Heart right ventricle (tissue), 16 donors: ENCODE measurements at regions not wholly inside any gene's neighbourhood (a gene's known extent, or its start where the extent isn't known, plus 50 kb on each side); places are given as distances from the start of the nearest gene placed in this dataset.

Experiments
- ATAC-seq, 8 donors: fragments of 200-7000 bp; cut with Tn5 transposase; one replicate each; pipeline ENCODE4 v1.9.1; 2020; ENCODE audit warnings: mild to moderate bottlenecking in 8 of 8, moderate library complexity in 8 of 8, moderate number of reproducible peaks in 1 of 8
- DNase-seq, 2 donors: peaks; one replicate each; pipeline ENCODE4 v3.0.0-alpha.2; 2020
- H3K27ac ChIP-seq, 10 donors: fragments of 200-600 bp; sonication (generic) in 2 of 10; one replicate each; pipeline versions ENCODE4 v1.5.0 to v1.8.0; 2020 to 2022; ENCODE audit warnings: mild to moderate bottlenecking in 3 of 10
- H3K27me3 ChIP-seq, 7 donors: fragments of 200-600 bp; one replicate each; pipeline ENCODE4 v1.8.0; 2021 to 2022; ENCODE audit warnings: mild to moderate bottlenecking in 2 of 7
- H3K36me3 ChIP-seq, 9 donors: fragments of 200-600 bp; sonication (generic) in 1 of 9; one replicate each; pipeline versions ENCODE4 v1.5.0 to v1.8.0; 2020 to 2022; ENCODE audit warnings: mild to moderate bottlenecking in 2 of 9
- H3K4me1 ChIP-seq, 9 donors: fragments of 200-600 bp; sonication (generic) in 1 of 9; one replicate each; pipeline versions ENCODE4 v1.5.0 to v1.8.0; 2020 to 2022; ENCODE audit warnings: mild to moderate bottlenecking in 4 of 9
- H3K4me3 ChIP-seq, 10 donors: fragments of 200-600 bp; sonication (generic) in 2 of 10; one replicate each; pipeline versions ENCODE4 v1.5.0 to v1.8.0; 2020 to 2022; ENCODE audit warnings: mild to moderate bottlenecking in 7 of 10, moderate library complexity in 2 of 10
- H3K9me3 ChIP-seq, 11 donors: fragments of 200-600 bp in 10 of 11; sonication (generic) in 2 of 11; one replicate each; pipeline versions ENCODE4 v1.5.0 to v1.8.0; 2013 to 2022; ENCODE audit warnings: mild to moderate bottlenecking in 2 of 11, control low read depth in 1 of 11, moderate library complexity in 1 of 11
- CTCF ChIP-seq, 9 donors: fragments of 200-600 bp; sonication (generic) in 2 of 9; IDR thresholded peaks; one replicate each; pipeline versions ENCODE4 v1.5.0 to v1.8.0; 2021 to 2022; ENCODE audit warnings: antibody characterized with exemption in 9 of 9, mild to moderate bottlenecking in 5 of 9, moderate library complexity in 1 of 9
- WGBS, 2 donors: extraction: QIAGEN DNeasy Blood & Tissue Kit; methylation state at CpG; one replicate each; pipeline ENCODE4 v1.1.7; 2013; ENCODE audit warnings: inconsistent platforms in 1 of 2; 5-methylcytosine and 5-hydroxymethylcytosine counted together
- intact Hi-C, 10 donors: fragments of 100-400 bp; cut with DNase I; formaldehyde crosslinking; loops; one replicate each; pipeline versions ENCODE4 v1.11.1 to v1.14.2; 2022
- donor health status: Arrhythmogenic right ventricular cardiomyopathy.
- donor health status: ischemic (EF 13 %, LVEDD 7.1; RV severe dilation, severe dysfunction).
- donor health status: healthy with polysubstance abuse.
- donor health status: DM: no; HTN: yes; CAD: no.
- donor health status: DM: no; HTN: no; CAD: no.
- donor health status: ischemic (EF 25% LVEDD 6.9; RV normal size, moderate dysfunction).
- donor health status: ischemic (EF 25% LVEDD 5.7; RV mildly dilated, moderate dysfunction).
- donor health status: healthy.
- donor health status: DM: yes; HTN: yes; CAD: no.
- donor health status: Ischemic cardiomyopathy.
- donor health status: ischemic (EF 35%, LVEDD 5.7; RV mildly dilated, moderate dysfunction).
- donor health status: nonischemic (EF 11% LVEDD 7.7; RV severe dilation, severe dysfunction).
- donor health status: DM: yes; HTN: yes; CAD: no.
- donor health status: PGD.
- donor health status: ischemic (EF 29% LVEDD 5.4; RV normal size, mild dysfunction).
- donor health status: nonischemic (EF 23%, LVEDD 6.1; RV moderate dilation, normal function).

GRCh38 chr4:123105026-123105420 lies 182.6 kb upstream of the NUDT6 start:
- H3K36me3 ChIP-seq: no peaks in the 10 kb centered on the region
- H3K4me3 ChIP-seq: no peak overlapping the region
- peak overlapping the region in 6 of 10 donors; percentile 4 to 50 (median 31) for H3K27ac ChIP-seq
- DNase-seq: no peak
- no peak for TF ChIP-seq CTCF (IDR thresholded peaks at IDR 0.05)
- H3K9me3 ChIP-seq: no peaks in the 10 kb centered on the region
- H3K27me3 ChIP-seq: no peaks in the 10 kb centered on the region
- intact Hi-C loops: loop anchor here in 8 of 10 donors (5.0 to 10.0 kb wide), 8 partner anchors 290 to 1220 kb away; partner anchors contain the start of gene SPRY1 (in 2 of the 8)
- 93 to 94% methylated on average over 5 of the region's 5 CpGs for WGBS, 2 donors
- H3K4me1 ChIP-seq: peaks cover 0 to 22% (median 5%) of the 10 kb centered on the region in 9 donors
- ATAC-seq: no peak

- Histone ChIP-seq H3K36me3 (no peaks in the 10 kb centered on the region), H3K27ac (no peak overlapping the region), H3K9me3 (no peaks in the 10 kb centered on the region), H3K4me3 (no peak overlapping the region), H3K27me3 (no peaks in the 10 kb centered on the region), H3K4me1 (peaks cover 0 to 34% (median 11%) of the 10 kb centered on the region in 9 donors)
- intact Hi-C loops: loop anchor here in 8 of 10 donors (5.0 to 10.0 kb wide), 8 partner anchors 288 to 1218 kb away; partner anchors contain the start of gene SPRY1 (in 2 of the 8)
- no peak for TF ChIP-seq CTCF (IDR thresholded peaks at IDR 0.05)
- WGBS, 2 donors: 96 to 98% methylated on average over 8 of the region's 8 CpGs
- no peak for DNase-seq
- no peak for ATAC-seq
These were observed 184.3 kb upstream of the NUDT6 start for GRCh38 chr4:123106747-123107146.

DNA sequence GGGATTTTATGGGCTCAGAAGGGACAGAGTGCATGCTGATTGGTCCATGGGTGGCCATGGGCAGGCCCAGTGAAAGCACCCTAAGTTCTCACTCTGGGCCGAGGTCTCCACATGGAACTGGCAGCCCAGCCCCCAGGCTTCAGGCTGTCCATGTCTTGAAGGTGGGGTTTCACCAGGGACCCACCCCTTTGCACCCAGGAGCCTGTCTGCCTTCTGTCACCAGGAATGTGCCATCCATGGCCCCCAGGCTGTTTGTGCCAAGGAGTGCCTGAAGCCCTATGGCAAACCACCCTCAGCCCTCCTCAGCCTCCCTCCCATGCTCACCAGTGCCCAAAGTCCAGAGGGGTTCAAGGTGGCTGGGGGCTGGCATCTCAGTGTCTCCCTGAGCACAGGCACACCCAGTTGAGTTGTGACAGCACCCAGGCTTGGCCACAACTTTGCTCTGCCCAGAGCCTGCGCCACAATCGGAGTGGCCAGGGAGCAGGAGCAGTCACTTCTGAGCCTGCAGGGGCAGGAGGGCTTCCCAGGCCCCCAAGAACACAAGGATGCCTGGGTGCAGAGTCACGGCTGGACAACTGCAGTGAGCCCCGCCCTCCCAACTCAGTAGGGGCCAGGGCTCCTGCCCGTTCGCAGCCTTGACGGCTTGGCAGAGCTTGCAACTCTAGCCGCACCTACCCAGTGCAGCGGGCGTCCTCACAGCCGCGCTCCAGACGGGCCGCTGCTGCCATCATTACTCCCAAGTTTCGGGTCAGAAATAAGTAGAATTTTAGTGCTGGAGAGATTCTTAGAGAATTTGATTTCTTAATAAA lies 185.3 kb upstream of the NUDT6 start:
- Histone ChIP-seq H3K9me3 (no peaks in the 10 kb centered on the region), H3K27me3 (no peaks in the 10 kb centered on the region), H3K27ac (no peak overlapping the region), H3K4me1 (peaks cover 0 to 34% (median 11%) of the 10 kb centered on the region in 9 donors), H3K36me3 (no peaks in the 10 kb centered on the region), H3K4me3 (no peak overlapping the region)
- ATAC-seq (peak in 1 of 8 donors; percentile 38), DNase-seq (no peak)
- intact Hi-C loops: loop anchor here in 8 of 10 donors (5.0 to 10.0 kb wide), 8 partner anchors 287 to 1217 kb away; partner anchors contain the start of gene SPRY1 (in 2 of the 8)
- TF ChIP-seq CTCF (IDR thresholded peaks at IDR 0.05): no peak
- WGBS, 2 donors: 97 to 99% methylated on average over 16 of the region's 16 CpGs

DNA sequence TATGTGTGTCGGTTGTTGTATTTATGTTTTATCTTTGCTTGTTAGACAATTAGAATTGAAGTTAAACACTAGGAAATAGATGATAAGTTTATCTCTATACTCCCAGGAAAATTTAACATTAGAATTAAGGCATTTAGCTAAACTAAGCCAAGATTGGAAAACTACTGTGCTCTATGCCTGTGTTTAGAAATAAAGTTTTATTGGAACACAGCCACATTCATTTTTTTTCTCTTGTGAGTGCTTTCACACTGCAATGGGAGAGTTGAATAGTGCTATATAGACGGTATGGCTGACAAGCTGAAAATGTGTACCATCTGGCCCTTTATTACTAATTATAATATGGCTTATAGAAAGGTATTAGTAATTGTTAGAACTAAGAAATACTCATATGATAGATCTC lies 186.7 kb upstream of the NUDT6 start:
- ATAC-seq (no peak), DNase-seq (no peak)
- Histone ChIP-seq H3K4me1 (peaks cover 0 to 34% (median 6%) of the 10 kb centered on the region in 9 donors), H3K27ac (no peak overlapping the region), H3K9me3 (peaks cover 0 to 3% (median 0%) of the 10 kb centered on the region in 11 donors), H3K4me3 (no peak overlapping the region), H3K36me3 (no peaks in the 10 kb centered on the region), H3K27me3 (no peaks in the 10 kb centered on the region)
- no peak for TF ChIP-seq CTCF (IDR thresholded peaks at IDR 0.05)
- intact Hi-C loops: loop anchor here in 8 of 10 donors (5.0 to 10.0 kb wide), 8 partner anchors 286 to 1216 kb away; partner anchors contain the start of gene SPRY1 (in 2 of the 8)
- 89 to 96% methylated on average over 2 of the region's 2 CpGs for WGBS, 2 donors
